ENCODE measurements at regions not wholly inside any gene's neighbourhood (a gene's known extent, or its start where the extent isn't known, plus 50 kb on each side); places are given as distances from the start of the nearest gene placed in this dataset.

DNA sequence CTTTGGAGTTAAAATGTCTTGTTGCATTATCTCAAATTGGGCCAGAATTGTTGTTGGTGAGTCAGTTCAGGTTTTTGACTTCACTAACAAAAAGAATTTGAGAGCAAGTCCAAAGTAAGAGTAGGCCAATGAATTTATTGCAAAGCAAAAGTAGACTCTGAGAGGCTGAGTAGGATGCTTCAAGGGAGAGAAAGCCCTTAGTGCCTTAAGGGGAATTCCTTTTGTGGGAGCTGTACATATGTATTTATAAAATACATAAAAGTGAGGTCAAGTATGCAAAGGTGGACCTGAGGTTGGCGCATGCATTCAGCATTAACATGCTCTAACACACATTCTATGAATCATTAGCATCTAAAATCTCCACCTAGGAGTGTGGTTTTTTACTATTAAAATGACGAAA, 565.4 kb downstream of the GRXCR1 start:
- Histone ChIP-seq H3K4me3 (ENCODE audit: control insufficient read depth in 2 of 3, extremely low read depth in 1 of 3, insufficient read depth in 2 of 3, low read depth in 1 of 3, low read length in 3 of 3) (no peak overlapping the region), H3K27ac (ENCODE audit: control insufficient read depth, insufficient read depth, low read length) (peak overlapping the region; percentile 53), H3K4me2 (ENCODE audit: control insufficient read depth, extremely low read depth, insufficient read depth, low read depth, low read length) (peak overlapping the region; percentile 12), H2AFZ (ENCODE audit: control insufficient read depth, low read length) (peak overlapping the region; percentile 21), H3K4me1 (ENCODE audit: control insufficient read depth, extremely low read depth, insufficient read depth, low read length) (peaks cover 14% of the 10 kb centered on the region), H3K9me1 (ENCODE audit: control insufficient read depth, extremely low read depth, insufficient read depth, low read length) (no peaks in the 10 kb centered on the region), H4K20me1 (ENCODE audit: control insufficient read depth, extremely low read depth, insufficient read depth, low read length) (no peaks in the 10 kb centered on the region), H3K9me3 (ENCODE audit: control insufficient read depth, low read depth, low read length) (no peaks in the 10 kb centered on the region), H3K9ac (ENCODE audit: control insufficient read depth, extremely low read depth, insufficient read depth, low read length) (no peak overlapping the region), H3K79me2 (ENCODE audit: control insufficient read depth, insufficient read depth, low read length) (no peaks in the 10 kb centered on the region), H3K27me3 (ENCODE audit: control insufficient read depth, extremely low read depth, insufficient read depth, low read length) (no peaks in the 10 kb centered on the region), H3K36me3 (ENCODE audit: control insufficient read depth in 2 of 2, extremely low read depth in 1 of 2, insufficient read depth in 2 of 2, low read length in 2 of 2) (no peaks in the 10 kb centered on the region)
- peak; percentile 82 for FAIRE-seq
- dilution Hi-C loops (cut with MboI; ENCODE audit: extremely low pct_ligation_motif_present, low sequenced_read_pairs) = no loop called here
- DNase-seq (ENCODE audit: low read depth, low spot score) = peak; percentile 21
- TF ChIP-seq, protein P1, sequence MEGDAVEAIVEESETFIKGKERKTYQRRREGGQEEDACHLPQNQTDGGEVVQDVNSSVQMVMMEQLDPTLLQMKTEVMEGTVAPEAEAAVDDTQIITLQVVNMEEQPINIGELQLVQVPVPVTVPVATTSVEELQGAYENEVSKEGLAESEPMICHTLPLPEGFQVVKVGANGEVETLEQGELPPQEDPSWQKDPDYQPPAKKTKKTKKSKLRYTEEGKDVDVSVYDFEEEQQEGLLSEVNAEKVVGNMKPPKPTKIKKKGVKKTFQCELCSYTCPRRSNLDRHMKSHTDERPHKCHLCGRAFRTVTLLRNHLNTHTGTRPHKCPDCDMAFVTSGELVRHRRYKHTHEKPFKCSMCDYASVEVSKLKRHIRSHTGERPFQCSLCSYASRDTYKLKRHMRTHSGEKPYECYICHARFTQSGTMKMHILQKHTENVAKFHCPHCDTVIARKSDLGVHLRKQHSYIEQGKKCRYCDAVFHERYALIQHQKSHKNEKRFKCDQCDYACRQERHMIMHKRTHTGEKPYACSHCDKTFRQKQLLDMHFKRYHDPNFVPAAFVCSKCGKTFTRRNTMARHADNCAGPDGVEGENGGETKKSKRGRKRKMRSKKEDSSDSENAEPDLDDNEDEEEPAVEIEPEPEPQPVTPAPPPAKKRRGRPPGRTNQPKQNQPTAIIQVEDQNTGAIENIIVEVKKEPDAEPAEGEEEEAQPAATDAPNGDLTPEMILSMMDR (optimal IDR thresholded peaks at IDR 0.05 in 1 of 3, IDR thresholded peaks at IDR 0.05 in 1 of 3, conservative IDR thresholded peaks at IDR 0.05 in 1 of 3; ENCODE audit: extremely low read depth in 1 of 3, insufficient read depth in 2 of 3, low read length in 3 of 3) = no peak
- no peak for TF ChIP-seq EZH2 (IDR thresholded peaks at IDR 0.05; ENCODE audit: low read length)

DNA sequence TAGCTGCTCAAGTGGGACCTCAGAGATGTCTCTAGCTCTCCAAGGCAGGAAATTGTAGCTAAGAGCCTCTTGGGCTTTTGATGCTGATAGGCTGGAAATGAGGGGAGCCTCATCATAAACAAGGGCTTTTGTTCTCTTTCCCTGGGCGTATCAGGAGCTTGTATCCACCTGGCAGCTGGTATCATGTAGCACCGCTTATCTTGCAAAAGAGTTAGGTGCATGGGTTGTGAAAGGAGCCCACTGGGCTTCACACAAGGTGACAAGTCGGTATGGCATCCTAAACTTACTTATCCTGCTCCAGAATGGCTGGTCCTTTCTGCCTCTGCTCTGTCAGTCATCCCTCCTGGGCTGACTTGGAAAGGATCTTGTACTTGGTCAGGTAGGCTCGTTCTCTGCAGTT, 565.8 kb downstream of the GRXCR1 start:
- Histone ChIP-seq H3K4me2 (ENCODE audit: control insufficient read depth, extremely low read depth, insufficient read depth, low read depth, low read length) (peak overlapping the region; percentile 12), H3K9ac (ENCODE audit: control insufficient read depth, extremely low read depth, insufficient read depth, low read length) (no peak overlapping the region), H3K4me1 (ENCODE audit: control insufficient read depth, extremely low read depth, insufficient read depth, low read length) (peaks cover 14% of the 10 kb centered on the region), H3K9me3 (ENCODE audit: control insufficient read depth, low read depth, low read length) (no peaks in the 10 kb centered on the region), H3K27ac (ENCODE audit: control insufficient read depth, insufficient read depth, low read length) (peak overlapping the region; percentile 50), H3K4me3 (ENCODE audit: control insufficient read depth in 2 of 3, extremely low read depth in 1 of 3, insufficient read depth in 2 of 3, low read depth in 1 of 3, low read length in 3 of 3) (peak overlapping the region in 1 of 3 experiments; percentile 2), H3K9me1 (ENCODE audit: control insufficient read depth, extremely low read depth, insufficient read depth, low read length) (no peaks in the 10 kb centered on the region), H3K36me3 (ENCODE audit: control insufficient read depth in 2 of 2, extremely low read depth in 1 of 2, insufficient read depth in 2 of 2, low read length in 2 of 2) (no peaks in the 10 kb centered on the region), H2AFZ (ENCODE audit: control insufficient read depth, low read length) (peak overlapping the region; percentile 21), H3K27me3 (ENCODE audit: control insufficient read depth, extremely low read depth, insufficient read depth, low read length) (no peaks in the 10 kb centered on the region), H4K20me1 (ENCODE audit: control insufficient read depth, extremely low read depth, insufficient read depth, low read length) (no peaks in the 10 kb centered on the region), H3K79me2 (ENCODE audit: control insufficient read depth, insufficient read depth, low read length) (no peaks in the 10 kb centered on the region)
- FAIRE-seq (no peak), DNase-seq (ENCODE audit: low read depth, low spot score) (no peak)
- dilution Hi-C loops (cut with MboI; ENCODE audit: extremely low pct_ligation_motif_present, low sequenced_read_pairs) = no loop called here
- no peak for TF ChIP-seq EZH2 (IDR thresholded peaks at IDR 0.05; ENCODE audit: low read length)
- TF ChIP-seq, protein P1 (optimal IDR thresholded peaks at IDR 0.05 in 1 of 3, IDR thresholded peaks at IDR 0.05 in 1 of 3, conservative IDR thresholded peaks at IDR 0.05 in 1 of 3; ENCODE audit: extremely low read depth in 1 of 3, insufficient read depth in 2 of 3, low read length in 3 of 3) = no peak

Measured in keratinocyte (primary cell).